GM21447 (cell line): ENCODE measurements at regions not wholly inside any gene's neighbourhood (a gene's known extent, or its start where the extent isn't known, plus 50 kb on each side); places are given as distances from the start of the nearest gene placed in this dataset.
"Not testable (repeated sequence)": the region's sequence is repeated elsewhere in the genome, so short reads cannot be mapped to it uniquely, and the experiment has no call there.

ENCODE experiments used
- ATAC-seq: cut with Tn5 transposase; IDR thresholded peaks from one replicate; pipeline ENCODE4 v1.9.1; 2021; ENCODE audit not compliant: unreplicated experiment

GRCh38 chr4:79747252-79747651 is 325.8 kb downstream of the ANTXR2 start:
- no peak for ATAC-seq

DNA sequence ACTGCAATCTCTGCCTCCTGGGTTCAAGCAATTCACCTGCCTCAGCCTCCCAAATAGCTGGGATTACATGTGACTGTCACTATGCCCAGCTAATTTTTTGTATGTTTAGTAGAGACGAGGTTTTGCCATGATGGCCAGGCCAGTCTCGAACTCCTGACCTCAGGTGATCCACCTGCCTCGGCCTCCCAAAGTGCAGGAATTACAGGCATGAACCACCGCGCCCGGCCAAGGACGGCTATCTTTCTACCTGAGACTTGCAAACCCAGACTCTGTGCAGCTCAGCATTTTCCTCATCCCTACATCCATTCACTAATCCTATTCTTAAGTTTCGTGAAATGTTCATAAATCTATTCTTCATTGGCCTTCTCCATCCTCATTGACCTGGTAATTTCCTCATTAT is 330.0 kb downstream of the ANTXR2 start:
- no peak for ATAC-seq

DNA sequence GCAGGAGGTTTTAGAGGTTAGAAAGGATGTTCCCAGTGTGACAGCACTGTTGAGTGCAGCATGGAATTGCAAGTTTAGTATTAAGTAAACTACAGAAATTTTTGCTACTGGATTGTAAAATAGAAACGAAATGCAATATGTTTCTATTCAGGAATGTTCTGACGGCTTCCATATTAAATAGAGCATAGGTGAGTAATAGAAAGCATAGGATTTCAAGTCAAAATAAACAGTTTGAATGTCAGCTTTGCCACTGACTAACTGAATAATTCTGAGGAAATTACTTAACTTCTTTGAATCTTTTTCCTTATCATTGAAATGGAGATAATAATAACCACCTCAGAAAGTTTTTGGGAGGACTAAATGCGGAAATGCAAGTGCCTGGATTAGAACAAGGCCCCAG is 331.9 kb upstream of the GK2 start:
- ATAC-seq, result no peak

DNA sequence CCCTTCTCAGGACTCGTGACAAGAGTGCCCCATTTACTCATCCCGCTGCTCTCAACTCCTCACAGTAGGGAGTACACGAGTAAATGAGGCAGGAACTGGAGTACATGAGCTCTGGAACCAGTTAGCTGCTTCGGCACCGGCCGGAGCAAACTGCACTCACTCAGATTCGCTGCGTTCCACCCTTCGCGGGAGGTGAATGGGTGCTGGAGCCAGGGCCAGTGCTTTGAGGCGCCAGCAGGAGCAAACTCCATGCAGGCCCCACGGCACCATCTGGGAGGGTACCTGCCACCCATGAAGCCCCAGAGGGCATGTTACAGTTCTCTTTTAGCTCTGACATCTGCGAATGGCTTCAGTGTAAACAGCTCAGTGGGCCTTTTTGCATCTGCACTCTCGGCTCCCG is 315.5 kb upstream of the GK2 start:
- no peak for ATAC-seq

GRCh38 chr4:79700356-79700755 is 292.3 kb upstream of the GK2 start:
- ATAC-seq, result no peak

- no peak for ATAC-seq
These were observed 289.4 kb upstream of the GK2 start for GRCh38 chr4:79697444-79697843.

DNA sequence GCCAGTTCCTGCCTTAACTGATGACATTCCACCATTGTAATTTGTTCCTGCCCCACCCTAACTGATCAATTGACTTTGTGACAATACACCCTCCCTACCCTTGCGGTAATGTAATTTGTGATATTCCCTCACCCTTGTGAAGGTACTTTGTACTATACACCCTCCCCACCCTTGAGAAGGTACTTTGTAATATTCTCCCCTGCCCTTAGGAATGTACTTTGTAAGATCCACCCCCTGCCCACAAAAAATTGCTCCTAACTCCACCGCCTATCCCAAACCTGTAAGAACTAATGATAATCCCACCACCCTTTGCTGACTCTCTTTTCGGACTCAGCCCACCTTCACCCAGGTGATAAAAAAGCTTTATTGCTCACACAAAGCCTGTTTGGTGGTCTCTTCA is 288.5 kb upstream of the GK2 start:
- ATAC-seq, result not testable (repeated sequence)

- ATAC-seq, result no peak
These were observed 287.8 kb upstream of the GK2 start for GRCh38 chr4:79695848-79696247.

DNA sequence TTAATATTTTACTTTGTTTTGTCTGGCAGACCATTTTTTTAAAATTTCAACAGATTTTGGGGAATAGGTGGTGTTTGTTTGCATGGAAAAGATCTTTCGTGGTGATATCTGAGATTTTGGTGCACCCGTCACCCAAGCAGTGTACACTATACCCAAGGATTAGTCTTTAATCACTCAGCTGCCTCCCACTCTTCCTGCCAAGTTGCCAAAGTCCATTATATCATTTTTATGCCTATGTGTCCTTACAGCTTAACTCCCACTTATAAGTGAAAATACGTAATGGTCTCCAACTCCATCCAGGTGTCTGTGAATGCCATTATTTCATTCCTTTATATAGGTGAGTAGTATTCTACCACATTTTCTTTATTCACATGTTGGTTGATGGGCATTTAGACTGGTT is 281.7 kb upstream of the GK2 start:
- no peak for ATAC-seq

DNA sequence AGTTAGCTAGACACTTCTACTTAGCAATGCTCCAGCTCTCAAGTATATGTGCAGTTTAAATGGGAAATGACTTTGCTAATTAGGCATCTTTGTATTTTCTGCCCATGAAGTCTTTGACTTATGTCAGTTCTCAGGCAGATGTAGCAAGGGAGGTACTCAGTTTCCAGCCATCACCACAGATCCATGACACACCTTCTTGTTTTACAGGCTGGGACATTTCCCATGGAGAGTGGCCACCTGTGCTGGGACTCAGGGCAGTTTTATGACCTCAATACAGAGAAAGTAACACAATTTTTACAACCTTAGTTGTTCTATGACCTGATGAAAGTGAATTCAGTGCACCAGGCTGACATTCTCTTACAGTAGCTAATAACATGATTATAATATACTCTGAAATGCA is 280.7 kb upstream of the GK2 start:
- ATAC-seq, result no peak

DNA sequence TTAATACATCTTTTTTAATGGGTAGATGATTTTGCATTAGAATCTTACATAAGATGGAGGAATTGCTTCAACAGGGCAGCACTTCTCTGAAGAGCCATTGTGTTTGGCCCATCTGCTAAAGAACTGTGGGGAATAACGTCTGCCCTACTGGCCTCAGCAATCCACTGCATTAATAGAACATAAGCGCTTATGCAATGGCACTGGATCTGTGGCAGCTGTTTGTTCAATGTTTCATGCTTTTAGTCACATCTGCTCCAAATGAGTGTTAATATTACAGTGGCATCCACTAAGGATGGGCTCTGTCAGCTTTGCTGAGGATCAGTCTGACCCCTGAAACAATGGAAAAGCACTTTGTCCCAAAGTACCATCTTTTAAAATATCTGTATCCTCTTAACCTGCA is 279.0 kb upstream of the GK2 start:
- no peak for ATAC-seq

DNA sequence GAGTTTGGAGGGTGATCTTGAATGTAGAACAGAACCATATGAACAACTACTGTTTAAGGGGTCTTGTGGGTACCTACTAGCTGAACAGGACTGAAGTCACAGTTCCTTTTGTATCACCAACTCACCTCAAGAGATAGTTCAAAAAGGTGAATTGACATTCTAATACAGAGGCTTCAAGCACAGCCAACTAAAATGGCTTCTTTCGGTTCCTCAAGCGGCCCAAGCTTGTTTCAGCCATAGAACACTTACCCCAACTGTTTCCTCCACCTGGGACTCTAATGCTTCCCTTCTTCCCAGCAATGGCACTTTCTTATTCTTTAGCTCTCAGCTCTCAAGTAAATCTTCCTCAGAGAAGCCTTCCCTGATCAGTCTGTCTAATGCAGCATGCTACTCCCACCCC is 277.5 kb upstream of the GK2 start:
- no peak for ATAC-seq

GRCh38 chr4:79684516-79684915 is 276.5 kb upstream of the GK2 start:
- no peak for ATAC-seq

GRCh38 chr4:79682801-79683530 is 274.9 kb upstream of the GK2 start:
- no peak for ATAC-seq

- no peak for ATAC-seq
These were observed 274.1 kb upstream of the GK2 start for GRCh38 chr4:79682161-79682560.

GRCh38 chr4:79679859-79680258 is 271.8 kb upstream of the GK2 start:
- no peak for ATAC-seq

- ATAC-seq, result no peak
These were observed 270.6 kb upstream of the GK2 start for GRCh38 chr4:79678472-79679202.

GRCh38 chr4:79676705-79677104 is 268.7 kb upstream of the GK2 start:
- ATAC-seq, result no peak

- not testable (repeated sequence) for ATAC-seq
These were observed 266.9 kb upstream of the GK2 start for GRCh38 chr4:79674906-79675305.

DNA sequence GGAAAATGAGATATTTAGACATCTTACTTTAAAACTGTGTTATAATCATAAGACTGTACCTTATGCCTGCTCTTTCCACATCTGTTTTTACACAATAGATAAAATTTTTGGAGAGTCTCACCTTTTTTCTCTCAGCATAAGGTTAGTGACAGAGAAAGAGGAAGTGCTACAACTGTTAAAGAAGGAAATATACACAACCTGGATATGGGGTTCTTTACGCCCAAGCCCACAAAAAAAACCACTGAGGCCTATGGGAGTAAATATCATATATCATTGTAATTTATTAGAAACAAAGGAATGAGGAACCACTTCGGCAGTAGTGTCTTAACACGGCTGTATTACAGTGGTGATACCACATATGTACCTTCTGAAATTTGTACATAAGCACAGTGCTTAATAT is 265.9 kb upstream of the GK2 start:
- no peak for ATAC-seq

- no peak for ATAC-seq
These were observed 265.3 kb upstream of the GK2 start for GRCh38 chr4:79673377-79673776.

DNA sequence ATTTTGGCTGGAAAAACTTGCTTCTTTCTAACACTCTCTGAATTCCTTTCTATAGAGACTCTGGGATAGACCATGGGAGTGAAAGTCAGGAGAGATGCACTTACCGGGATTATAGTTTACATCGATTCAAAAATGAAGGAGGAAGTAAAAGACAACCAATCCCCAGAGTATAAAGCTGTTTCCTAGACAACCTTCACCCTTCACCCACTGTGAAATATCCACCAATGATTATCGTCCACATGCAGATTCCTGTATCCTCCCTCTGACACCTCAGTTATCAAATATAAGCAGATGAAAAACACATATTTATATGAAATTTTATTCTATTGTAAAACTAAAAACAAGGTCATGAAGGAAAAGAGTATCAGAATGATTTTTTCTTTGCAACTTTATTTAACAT is 258.8 kb upstream of the GK2 start:
- ATAC-seq, result no peak

DNA sequence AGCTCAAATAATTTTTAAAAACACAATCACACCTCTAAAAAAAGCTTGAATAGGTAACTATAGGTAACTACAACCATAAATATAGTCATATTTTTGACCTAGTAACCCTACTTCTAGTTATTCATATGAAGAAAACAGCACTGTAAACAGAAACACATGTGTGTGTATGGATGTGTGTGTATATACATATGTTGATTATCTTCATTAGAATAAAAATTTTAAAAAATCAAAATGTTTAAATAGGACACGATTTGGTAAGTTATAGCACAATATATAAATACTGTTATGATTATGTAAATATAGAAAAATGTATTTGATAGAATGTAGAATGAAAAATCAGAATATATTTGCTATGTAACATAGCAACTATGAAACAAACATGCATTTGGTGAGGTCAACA is 258.1 kb upstream of the GK2 start:
- no peak for ATAC-seq
